ENCODE measurements at regions not wholly inside any gene's neighbourhood (a gene's known extent, or its start where the extent isn't known, plus 50 kb on each side); places are given as distances from the start of the nearest gene placed in this dataset.

DNA sequence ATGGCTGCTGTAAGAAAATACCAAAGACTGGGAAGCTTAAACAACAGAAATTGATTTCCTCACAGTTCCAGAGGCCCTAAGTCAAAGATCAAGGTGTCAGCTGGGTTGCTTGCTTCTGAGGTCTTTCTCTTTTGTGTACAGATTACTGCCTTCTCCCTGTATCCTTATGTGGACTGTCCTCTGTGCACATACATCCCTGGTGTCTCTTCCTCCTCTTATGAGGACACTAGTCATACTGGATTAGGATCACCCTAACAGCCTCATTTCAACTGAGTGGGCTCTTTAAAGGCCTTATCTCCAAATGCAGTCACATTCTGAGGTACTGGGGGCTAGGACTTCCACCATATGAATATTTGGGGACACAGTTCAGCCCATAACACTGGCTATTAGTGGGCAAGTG is 130.0 kb upstream of the DTNBP1 start:
- TF ChIP-seq, protein P1, sequence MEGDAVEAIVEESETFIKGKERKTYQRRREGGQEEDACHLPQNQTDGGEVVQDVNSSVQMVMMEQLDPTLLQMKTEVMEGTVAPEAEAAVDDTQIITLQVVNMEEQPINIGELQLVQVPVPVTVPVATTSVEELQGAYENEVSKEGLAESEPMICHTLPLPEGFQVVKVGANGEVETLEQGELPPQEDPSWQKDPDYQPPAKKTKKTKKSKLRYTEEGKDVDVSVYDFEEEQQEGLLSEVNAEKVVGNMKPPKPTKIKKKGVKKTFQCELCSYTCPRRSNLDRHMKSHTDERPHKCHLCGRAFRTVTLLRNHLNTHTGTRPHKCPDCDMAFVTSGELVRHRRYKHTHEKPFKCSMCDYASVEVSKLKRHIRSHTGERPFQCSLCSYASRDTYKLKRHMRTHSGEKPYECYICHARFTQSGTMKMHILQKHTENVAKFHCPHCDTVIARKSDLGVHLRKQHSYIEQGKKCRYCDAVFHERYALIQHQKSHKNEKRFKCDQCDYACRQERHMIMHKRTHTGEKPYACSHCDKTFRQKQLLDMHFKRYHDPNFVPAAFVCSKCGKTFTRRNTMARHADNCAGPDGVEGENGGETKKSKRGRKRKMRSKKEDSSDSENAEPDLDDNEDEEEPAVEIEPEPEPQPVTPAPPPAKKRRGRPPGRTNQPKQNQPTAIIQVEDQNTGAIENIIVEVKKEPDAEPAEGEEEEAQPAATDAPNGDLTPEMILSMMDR (IDR thresholded peaks at IDR 0.05; ENCODE audit: low read depth, low read length), result no peak
- no peak for DNase-seq (ENCODE audit: extremely low read depth, low read depth)

DNA sequence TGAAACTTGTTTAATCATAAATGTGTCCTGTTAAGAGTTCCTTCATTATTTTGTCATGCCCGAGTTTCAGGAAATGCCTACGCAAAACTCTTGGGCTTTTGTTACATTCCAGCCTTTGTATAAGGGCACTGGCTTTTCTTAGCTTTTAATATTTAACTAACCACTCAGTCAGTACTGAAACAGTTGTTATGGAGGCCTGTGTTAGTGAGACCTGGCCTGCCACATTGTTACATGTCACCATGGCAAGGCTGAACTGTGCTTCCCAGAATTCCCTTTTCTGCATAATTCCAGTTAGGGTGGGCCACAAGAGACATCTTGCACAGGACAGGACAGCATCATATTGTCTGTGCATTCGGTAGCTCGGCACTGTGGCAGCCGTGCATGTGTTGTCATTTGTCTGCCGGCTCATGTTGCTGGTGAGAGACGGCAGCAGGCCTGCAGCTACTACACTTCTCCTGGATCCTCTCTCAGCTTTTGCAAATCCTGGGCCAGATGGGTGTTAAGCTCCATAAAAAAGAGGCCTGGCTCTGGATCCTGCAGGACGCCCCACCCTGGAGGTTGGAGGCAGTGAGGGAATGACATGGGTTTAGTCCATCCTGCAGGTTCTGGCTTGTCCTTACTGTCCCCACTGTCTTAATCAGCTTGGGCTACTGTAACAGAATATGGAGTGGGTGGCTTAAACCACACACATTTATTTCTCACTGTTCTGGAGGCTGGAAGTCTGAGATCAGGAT is 128.8 kb upstream of the DTNBP1 start:
- no peak for DNase-seq (ENCODE audit: extremely low read depth, low read depth)
- TF ChIP-seq, protein P1 (IDR thresholded peaks at IDR 0.05; ENCODE audit: low read depth, low read length), result no peak

DNA sequence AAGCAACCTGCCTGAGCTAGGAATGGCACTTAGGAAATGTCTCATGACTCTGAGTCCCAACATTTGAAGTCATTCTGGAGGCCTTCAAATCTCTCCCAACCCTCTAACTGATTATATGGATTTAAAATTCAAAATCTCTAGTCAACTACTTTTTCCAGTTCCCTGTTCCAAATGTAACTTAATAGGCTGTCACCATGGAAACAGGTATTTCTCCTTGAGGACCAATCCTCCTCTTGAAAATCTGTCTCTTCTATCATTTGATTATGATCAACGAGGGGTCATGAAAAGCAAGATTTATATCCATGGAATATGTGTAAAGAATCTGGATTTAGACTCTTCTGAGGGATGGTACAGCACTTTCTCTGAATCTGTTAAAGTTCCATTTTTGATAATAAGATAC is 127.3 kb upstream of the DTNBP1 start:
- TF ChIP-seq, protein P1 (IDR thresholded peaks at IDR 0.05; ENCODE audit: low read depth, low read length), result no peak
- no peak for DNase-seq (ENCODE audit: extremely low read depth, low read depth)

DNA sequence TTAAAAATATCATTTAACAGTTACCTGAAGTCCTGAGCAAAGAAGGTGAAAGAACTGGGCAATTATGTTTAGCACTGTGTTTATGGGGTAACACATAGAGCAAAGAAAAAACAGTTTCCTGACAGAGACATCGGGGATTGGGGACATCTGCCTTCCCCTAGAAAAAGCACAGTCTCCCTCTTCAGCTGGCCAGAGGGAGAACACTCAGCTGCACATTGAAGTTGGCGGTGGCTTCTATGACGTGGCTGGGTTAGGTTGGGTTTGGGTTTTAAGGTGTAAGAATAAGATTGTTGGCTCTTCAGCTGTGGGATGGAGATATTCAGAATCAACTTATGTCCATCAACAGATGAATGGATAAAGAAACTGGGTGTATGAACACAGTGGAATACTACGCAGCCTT is 124.0 kb upstream of the DTNBP1 start:
- no peak for DNase-seq (ENCODE audit: extremely low read depth, low read depth)
- TF ChIP-seq, protein P1 (IDR thresholded peaks at IDR 0.05; ENCODE audit: low read depth, low read length), result no peak

DNA sequence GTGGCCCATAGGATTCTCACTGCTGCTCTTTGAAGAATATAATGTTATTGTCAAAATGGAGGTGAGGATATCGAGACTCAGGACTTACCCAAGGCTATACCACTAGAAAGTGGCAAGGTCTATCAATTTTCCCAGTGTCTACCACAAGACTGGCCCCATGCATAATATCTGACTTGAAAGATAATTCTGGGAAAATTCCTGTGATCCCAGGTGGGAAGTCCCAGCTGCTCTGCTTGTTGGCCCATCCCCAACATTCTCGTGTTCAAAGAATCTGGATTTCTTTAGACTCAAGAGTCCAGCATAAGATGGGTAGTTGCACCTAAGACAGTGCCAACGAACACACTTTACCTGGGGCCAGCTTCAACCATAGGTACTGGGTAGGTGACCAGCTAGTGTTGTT is 120.7 kb upstream of the DTNBP1 start:
- no peak for DNase-seq (ENCODE audit: extremely low read depth, low read depth)
- TF ChIP-seq, protein P1 (IDR thresholded peaks at IDR 0.05; ENCODE audit: low read depth, low read length), result no peak

DNA sequence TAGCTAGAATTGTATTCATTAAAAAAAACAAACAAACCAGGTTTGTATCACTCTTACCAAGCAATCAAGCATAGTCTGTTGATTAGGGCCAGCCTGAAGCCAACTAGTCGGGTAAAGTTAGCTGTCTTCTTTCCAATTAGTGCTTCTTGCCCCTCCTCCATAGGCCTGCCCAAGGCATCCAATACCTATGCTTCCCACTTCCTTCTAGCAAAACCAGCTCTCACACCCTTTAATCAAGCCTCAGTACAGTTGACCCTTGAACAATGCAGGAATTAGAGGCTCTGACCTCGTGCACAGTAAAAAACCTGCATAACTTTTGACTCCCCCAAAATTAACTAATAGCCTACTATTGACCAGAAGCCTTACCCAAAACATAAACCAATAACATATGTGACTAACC is 119.1 kb upstream of the DTNBP1 start:
- DNase-seq (ENCODE audit: extremely low read depth, low read depth), result no peak
- TF ChIP-seq, protein P1 (IDR thresholded peaks at IDR 0.05; ENCODE audit: low read depth, low read length), result no peak

DNA sequence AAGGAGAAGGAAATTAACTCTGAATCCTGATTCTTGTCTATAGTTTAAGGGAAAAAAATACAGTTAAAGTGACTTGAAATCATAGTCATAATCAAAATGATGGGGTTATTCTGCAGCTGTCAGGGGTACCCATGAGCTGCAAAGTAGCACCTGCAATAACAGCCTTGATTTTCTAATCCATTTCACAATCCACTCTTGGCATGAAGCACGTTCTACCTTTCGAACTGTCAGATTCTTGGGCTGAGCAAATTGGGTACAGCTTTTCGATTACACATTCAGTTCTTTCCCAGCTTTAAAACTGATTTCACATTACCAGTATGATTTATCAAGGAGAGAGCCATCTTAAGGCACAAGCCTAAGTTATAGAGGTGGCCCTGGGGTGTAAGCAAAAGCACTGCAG is 118.5 kb upstream of the DTNBP1 start:
- TF ChIP-seq, protein P1 (IDR thresholded peaks at IDR 0.05; ENCODE audit: low read depth, low read length), result no peak
- no peak for DNase-seq (ENCODE audit: extremely low read depth, low read depth)

All from AG09319 (cell line).